ENCODE measurements at regions not wholly inside any gene's neighbourhood (a gene's known extent, or its start where the extent isn't known, plus 50 kb on each side); places are given as distances from the start of the nearest gene placed in this dataset.

DNA sequence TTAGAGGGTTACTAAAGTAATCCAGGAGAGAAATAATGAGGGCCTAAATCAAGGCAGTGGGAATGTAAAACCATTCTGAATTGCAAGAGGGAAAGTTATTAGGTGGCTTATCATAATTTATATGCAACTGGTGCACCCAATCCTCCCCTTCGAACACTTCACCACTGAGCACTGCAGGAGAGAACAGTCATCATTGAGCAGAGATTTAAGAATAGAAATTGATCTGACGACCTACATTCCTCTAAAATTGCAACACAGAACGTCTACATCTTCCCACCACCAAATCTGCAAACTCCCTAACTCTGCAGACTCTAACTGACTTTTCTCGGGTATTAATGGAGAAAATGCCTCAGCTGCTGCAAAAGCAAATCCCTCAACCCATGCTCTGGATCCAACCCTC is 138.5 kb upstream of the CDH20 start:
- H3K27ac ChIP-seq (ENCODE audit: low read length) = no peak overlapping the region
- H3K36me3 ChIP-seq (ENCODE audit: control insufficient read depth, insufficient read depth, low read length) = no peaks in the 10 kb centered on the region
- no peaks in the 10 kb centered on the region for H3K9me3 ChIP-seq (replicated peaks; ENCODE audit: control insufficient read depth, low read depth, low read length)
- no peak overlapping the region for H3K4me3 ChIP-seq (ENCODE audit: low read length)
- WGBS (ENCODE audit: insufficient coverage) = 55% methylated on average over 2 of the region's 4 CpGs
- H3K4me1 ChIP-seq (ENCODE audit: control insufficient read depth, insufficient read depth, low read length) = no peaks in the 10 kb centered on the region
- H3K27me3 ChIP-seq (ENCODE audit: control insufficient read depth, insufficient read depth, low read length) = no peaks in the 10 kb centered on the region
- DNase-seq = no peak

DNA sequence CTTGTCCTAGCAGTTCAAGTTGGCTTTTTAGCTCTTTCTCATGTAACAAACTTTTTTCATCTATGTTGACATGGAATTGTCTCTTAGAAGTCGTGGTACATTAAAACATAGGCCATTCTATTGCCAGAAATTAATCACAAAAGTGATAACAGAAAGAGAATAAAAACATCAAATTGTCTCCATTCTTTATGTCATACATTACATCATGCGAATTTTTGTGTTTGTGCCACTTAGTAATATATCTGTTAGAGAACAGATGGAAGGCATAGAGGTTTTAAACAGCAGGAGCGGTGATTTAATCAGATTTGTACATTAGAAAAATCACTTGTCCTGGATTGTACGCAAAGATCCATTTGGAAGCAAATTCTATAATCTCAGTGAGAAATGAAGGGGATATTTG is 136.5 kb upstream of the CDH20 start:
- no peaks in the 10 kb centered on the region for H3K27me3 ChIP-seq (ENCODE audit: control insufficient read depth, insufficient read depth, low read length)
- no peaks in the 10 kb centered on the region for H3K9me3 ChIP-seq (replicated peaks; ENCODE audit: control insufficient read depth, low read depth, low read length)
- no peak overlapping the region for H3K27ac ChIP-seq (ENCODE audit: low read length)
- no peaks in the 10 kb centered on the region for H3K4me1 ChIP-seq (ENCODE audit: control insufficient read depth, insufficient read depth, low read length)
- no CpG with 5 or more reads among the region's 4 CpGs for WGBS (ENCODE audit: insufficient coverage)
- no peak overlapping the region for H3K4me3 ChIP-seq (ENCODE audit: low read length)
- DNase-seq = peak; percentile 24
- H3K36me3 ChIP-seq (ENCODE audit: control insufficient read depth, insufficient read depth, low read length) = no peaks in the 10 kb centered on the region

DNA sequence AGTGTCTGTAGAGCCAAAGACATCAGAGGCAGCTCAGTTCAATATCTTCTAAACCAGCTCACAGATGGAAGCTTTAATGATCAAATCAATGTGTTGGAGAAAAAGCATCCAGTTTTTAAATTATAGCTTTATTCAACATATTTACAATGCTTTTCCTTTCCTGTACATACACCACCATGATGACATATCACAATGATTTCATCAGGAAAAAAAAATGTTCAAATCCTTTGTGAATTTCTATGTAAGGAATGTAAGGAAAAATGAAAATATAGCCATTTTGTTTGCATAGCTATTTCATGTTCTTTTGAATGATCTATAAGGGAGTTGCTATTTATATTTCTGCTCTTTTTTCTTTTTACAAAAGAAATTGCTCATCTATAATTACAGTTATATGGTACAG is 134.7 kb upstream of the CDH20 start:
- peaks cover 2% of the 10 kb centered on the region for H3K4me1 ChIP-seq (ENCODE audit: control insufficient read depth, insufficient read depth, low read length)
- no peak overlapping the region for H3K27ac ChIP-seq (ENCODE audit: low read length)
- H3K9me3 ChIP-seq (replicated peaks; ENCODE audit: control insufficient read depth, low read depth, low read length) = no peaks in the 10 kb centered on the region
- no peak overlapping the region for H3K4me3 ChIP-seq (ENCODE audit: low read length)
- H3K27me3 ChIP-seq (ENCODE audit: control insufficient read depth, insufficient read depth, low read length) = no peaks in the 10 kb centered on the region
- H3K36me3 ChIP-seq (ENCODE audit: control insufficient read depth, insufficient read depth, low read length) = no peaks in the 10 kb centered on the region
- peak; percentile 54 for DNase-seq

DNA sequence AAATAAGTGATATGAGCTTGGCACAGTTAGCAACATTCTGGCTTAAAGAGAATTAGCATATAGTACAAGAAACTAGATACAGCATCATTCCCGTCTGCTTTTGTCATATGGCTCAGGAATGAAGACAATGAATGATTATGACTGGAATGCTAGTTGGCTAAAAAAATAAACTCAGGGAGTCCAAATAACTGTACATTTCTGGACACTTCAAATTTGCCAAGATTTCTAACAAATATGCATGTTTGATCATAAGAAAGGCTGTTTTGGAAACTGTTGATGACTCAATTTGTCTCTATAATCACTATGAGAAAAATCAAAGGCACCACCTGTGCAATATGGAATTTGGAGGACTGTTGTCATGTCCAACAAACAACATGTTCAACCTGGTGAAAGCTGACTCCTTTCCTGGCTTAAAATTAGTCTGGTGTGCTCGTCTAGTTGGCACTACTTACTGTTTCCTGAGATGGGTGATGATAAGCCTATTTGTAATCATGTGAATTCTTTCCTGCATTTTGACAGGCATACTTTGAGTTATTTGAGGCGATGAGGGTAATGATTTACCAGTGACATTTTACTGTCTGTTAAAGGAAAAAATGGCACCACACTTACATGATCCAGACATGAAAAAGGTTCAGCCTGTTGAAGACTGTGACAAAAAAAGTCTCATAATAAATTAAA is 133.9 kb upstream of the CDH20 start:
- Histone ChIP-seq H3K4me3 (ENCODE audit: low read length) (no peak overlapping the region), H3K27ac (ENCODE audit: low read length) (no peak overlapping the region), H3K4me1 (ENCODE audit: control insufficient read depth, insufficient read depth, low read length) (peaks cover 2% of the 10 kb centered on the region), H3K27me3 (ENCODE audit: control insufficient read depth, insufficient read depth, low read length) (no peaks in the 10 kb centered on the region), H3K36me3 (ENCODE audit: control insufficient read depth, insufficient read depth, low read length) (no peaks in the 10 kb centered on the region), H3K9me3 (replicated peaks; ENCODE audit: control insufficient read depth, low read depth, low read length) (no peaks in the 10 kb centered on the region)
- DNase-seq = peak; percentile 82
- no CpG with 5 or more reads among the region's 3 CpGs for WGBS (ENCODE audit: insufficient coverage)

DNA sequence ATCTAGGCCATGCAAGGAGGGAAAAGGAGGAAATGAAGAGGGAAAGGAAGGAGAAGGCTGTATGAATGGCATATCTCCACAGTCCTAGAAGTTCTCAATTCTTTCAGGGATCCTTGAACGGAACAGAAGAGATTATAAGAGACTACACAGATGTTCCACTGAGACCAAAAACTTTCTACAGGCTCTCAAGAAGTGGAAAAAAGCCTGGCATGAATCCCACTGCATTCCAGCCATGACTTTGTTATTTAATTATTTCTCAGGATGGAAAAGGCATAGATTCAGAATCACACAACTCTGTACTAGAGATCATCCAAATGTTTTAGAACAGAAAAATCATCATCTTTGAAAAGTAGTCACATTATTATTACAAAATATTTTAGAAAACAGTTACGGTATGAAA is 131.7 kb upstream of the CDH20 start:
- Histone ChIP-seq H3K36me3 (ENCODE audit: control insufficient read depth, insufficient read depth, low read length) (no peaks in the 10 kb centered on the region), H3K9me3 (replicated peaks; ENCODE audit: control insufficient read depth, low read depth, low read length) (no peaks in the 10 kb centered on the region), H3K4me3 (ENCODE audit: low read length) (no peak overlapping the region), H3K27ac (ENCODE audit: low read length) (no peak overlapping the region), H3K27me3 (ENCODE audit: control insufficient read depth, insufficient read depth, low read length) (no peaks in the 10 kb centered on the region), H3K4me1 (ENCODE audit: control insufficient read depth, insufficient read depth, low read length) (peaks cover 2% of the 10 kb centered on the region)
- DNase-seq = peak; percentile 90
- no CpG with 5 or more reads among the region's 2 CpGs for WGBS (ENCODE audit: insufficient coverage)

DNA sequence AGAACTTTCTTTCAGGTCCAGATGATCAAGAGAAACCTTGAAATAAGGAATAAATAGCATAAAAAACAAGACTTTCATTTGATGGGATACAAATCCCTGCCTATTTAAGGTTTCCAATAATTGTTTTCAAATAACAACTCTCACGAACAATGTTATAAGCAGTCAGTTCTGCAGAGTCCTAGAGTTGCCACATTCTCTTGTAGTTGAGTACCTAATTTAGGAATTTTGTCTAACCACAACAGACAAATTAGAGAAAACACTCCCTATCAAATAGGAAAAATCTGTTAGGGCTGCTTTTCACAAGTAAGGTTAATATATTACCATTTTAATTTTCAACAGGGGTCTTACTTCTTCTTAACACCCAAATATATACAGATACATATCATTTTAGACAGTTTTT is 130.1 kb upstream of the CDH20 start:
- Histone ChIP-seq H3K4me3 (ENCODE audit: low read length) (no peak overlapping the region), H3K27me3 (ENCODE audit: control insufficient read depth, insufficient read depth, low read length) (no peaks in the 10 kb centered on the region), H3K9me3 (replicated peaks; ENCODE audit: control insufficient read depth, low read depth, low read length) (no peaks in the 10 kb centered on the region), H3K27ac (ENCODE audit: low read length) (no peak overlapping the region), H3K4me1 (ENCODE audit: control insufficient read depth, insufficient read depth, low read length) (peaks cover 2% of the 10 kb centered on the region), H3K36me3 (ENCODE audit: control insufficient read depth, insufficient read depth, low read length) (no peaks in the 10 kb centered on the region)
- WGBS (ENCODE audit: insufficient coverage) = no CpG with 5 or more reads among the region's 1 CpG
- no peak for DNase-seq

DNA sequence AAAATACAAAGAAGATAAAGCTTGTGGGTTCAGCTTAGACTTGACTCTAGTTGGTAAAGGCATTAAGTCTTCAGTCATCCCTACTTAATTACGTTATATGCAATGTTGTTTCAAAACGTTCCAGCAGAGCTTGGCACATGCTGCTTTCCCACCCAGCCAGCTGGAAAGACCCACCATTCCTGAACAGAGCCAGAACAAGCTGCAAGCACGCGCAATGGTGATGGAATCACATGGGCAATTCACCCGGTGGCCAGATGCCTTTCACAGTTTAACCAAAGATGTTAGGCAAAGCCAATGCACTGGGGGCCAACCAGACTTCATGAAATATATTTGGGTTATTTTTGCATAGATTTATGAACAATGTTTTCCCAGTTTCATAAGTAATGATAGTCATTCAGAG is 123.4 kb upstream of the CDH20 start:
- WGBS (ENCODE audit: insufficient coverage) = 36% methylated on average over 4 of the region's 5 CpGs
- DNase-seq = peak; percentile 86
- H3K9me3 ChIP-seq (replicated peaks; ENCODE audit: control insufficient read depth, low read depth, low read length) = no peaks in the 10 kb centered on the region

DNA sequence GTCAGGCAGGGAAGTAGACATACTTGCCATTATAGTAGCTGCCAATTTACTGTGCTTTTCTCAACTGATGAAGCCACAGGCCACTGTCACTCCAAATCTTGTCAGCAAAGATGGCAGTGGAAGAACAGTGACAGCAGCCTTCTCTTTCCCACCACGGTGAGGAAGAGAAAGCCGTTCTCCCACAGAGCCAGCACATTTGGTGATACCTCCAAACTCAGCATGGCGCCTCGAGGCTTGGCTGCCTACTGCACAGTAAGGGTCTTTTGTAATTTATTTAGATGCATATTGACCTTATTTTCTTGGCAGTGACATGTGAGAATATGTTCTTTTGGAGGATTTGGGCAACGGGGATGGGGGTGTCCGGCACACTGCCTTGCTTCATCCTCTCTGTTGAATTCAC is 117.2 kb upstream of the CDH20 start:
- DNase-seq = no peak
- H3K4me1 ChIP-seq (ENCODE audit: control insufficient read depth, insufficient read depth, low read length) = peaks cover 3% of the 10 kb centered on the region
- 60% methylated on average over 1 of the region's 6 CpGs for WGBS (ENCODE audit: insufficient coverage)
- no peaks in the 10 kb centered on the region for H3K9me3 ChIP-seq (replicated peaks; ENCODE audit: control insufficient read depth, low read depth, low read length)
- H3K27me3 ChIP-seq (ENCODE audit: control insufficient read depth, insufficient read depth, low read length) = no peaks in the 10 kb centered on the region
- no peak overlapping the region for H3K4me3 ChIP-seq (ENCODE audit: low read length)
- H3K36me3 ChIP-seq (ENCODE audit: control insufficient read depth, insufficient read depth, low read length) = no peaks in the 10 kb centered on the region
- H3K27ac ChIP-seq (ENCODE audit: low read length) = no peak overlapping the region

More for the DNA sequence above, 123.4 kb upstream of the CDH20 start:
- Histone ChIP-seq H3K27ac (ENCODE audit: low read length) (no peak overlapping the region), H3K4me3 (ENCODE audit: low read length) (no peak overlapping the region), H3K27me3 (ENCODE audit: control insufficient read depth, insufficient read depth, low read length) (no peaks in the 10 kb centered on the region), H3K4me1 (ENCODE audit: control insufficient read depth, insufficient read depth, low read length) (peaks cover 2% of the 10 kb centered on the region), H3K36me3 (ENCODE audit: control insufficient read depth, insufficient read depth, low read length) (no peaks in the 10 kb centered on the region)

DNA sequence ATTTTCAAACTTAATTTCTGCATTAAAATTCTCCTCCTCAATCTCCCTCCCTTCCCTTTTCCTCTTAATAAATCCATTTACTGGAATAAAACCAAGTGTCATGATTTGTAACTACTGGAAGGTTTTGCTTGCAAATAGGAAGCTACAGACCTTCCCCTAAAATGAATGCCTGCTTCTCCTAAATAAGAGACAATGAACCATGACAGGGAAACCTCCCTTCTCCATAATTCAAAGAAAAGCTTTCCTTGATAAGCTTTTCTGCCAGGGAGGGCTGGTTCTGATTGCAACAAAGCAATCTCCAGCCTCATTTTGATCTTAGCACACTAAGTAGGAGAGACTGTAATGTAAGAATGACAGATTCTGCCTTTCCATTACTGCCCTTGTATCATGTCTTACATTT is 111.0 kb upstream of the CDH20 start:
- no peaks in the 10 kb centered on the region for H3K4me1 ChIP-seq (ENCODE audit: control insufficient read depth, insufficient read depth, low read length)

DNA sequence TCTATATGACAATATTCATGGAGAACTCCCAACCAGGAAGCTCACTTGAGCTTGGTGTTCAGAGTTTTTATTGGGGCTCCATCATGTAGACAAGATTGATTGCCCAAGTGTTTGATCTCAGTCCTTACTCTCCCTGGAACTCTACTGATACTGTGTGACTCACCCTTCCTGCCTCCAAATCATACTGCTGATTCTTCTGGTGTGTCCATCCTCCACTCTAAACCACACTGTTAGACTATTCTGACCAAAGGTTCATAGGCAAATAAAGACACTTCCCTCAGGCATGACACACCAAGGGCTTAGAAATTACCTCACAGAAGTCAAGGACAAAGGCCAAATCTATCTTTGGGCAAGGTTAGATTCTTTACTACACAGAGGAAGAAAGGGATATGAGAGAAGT is 107.9 kb upstream of the CDH20 start:
- H3K9me3 ChIP-seq (replicated peaks; ENCODE audit: control insufficient read depth, low read depth, low read length) = no peaks in the 10 kb centered on the region
- H3K27ac ChIP-seq (ENCODE audit: low read length) = no peak overlapping the region
- H3K4me1 ChIP-seq (ENCODE audit: control insufficient read depth, insufficient read depth, low read length) = no peaks in the 10 kb centered on the region
- H3K4me3 ChIP-seq (ENCODE audit: low read length) = no peak overlapping the region
- no peaks in the 10 kb centered on the region for H3K36me3 ChIP-seq (ENCODE audit: control insufficient read depth, insufficient read depth, low read length)
- DNase-seq = no peak
- no peaks in the 10 kb centered on the region for H3K27me3 ChIP-seq (ENCODE audit: control insufficient read depth, insufficient read depth, low read length)

More for the DNA sequence above, 111.0 kb upstream of the CDH20 start:
- DNase-seq = no peak
- no peak overlapping the region for H3K4me3 ChIP-seq (ENCODE audit: low read length)
- H3K36me3 ChIP-seq (ENCODE audit: control insufficient read depth, insufficient read depth, low read length) = no peaks in the 10 kb centered on the region
- no peaks in the 10 kb centered on the region for H3K9me3 ChIP-seq (replicated peaks; ENCODE audit: control insufficient read depth, low read depth, low read length)
- H3K27ac ChIP-seq (ENCODE audit: low read length) = no peak overlapping the region
- no peaks in the 10 kb centered on the region for H3K27me3 ChIP-seq (ENCODE audit: control insufficient read depth, insufficient read depth, low read length)

DNA sequence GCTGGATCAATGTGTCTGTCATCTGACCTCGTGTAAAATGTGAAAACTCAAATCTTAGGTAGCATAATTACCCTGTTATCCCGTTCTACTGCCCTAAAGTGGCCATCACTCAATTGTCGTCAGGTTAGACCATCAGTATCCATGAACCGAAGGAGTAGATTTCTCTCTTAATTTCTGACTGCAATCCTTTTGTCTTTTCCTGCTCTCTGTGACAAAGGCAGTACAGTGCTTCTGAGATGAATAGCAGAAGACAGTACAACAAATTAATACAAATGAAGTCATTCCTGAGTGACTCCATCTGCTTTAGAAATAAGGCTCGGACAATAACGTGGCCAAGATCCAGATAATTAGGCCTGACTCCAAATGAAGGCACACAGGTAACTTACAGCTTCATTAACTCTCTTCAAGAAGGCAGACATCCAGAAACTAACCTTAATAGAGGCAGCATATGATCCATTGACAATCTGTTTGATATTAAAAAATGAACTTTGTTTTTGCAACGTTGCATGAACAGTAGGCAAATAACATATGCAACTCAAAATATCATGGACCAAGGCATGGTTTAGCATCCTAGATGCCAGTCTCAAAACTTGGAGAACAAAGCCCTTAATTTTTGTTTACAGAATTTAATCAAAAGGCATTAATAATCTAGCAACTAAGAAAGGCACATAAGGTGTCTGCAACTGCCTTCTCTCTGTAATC is 96.7 kb upstream of the CDH20 start:
- Histone ChIP-seq H3K36me3 (ENCODE audit: control insufficient read depth, insufficient read depth, low read length) (no peaks in the 10 kb centered on the region), H3K9me3 (replicated peaks; ENCODE audit: control insufficient read depth, low read depth, low read length) (peaks cover 3% of the 10 kb centered on the region), H3K27me3 (ENCODE audit: control insufficient read depth, insufficient read depth, low read length) (no peaks in the 10 kb centered on the region), H3K4me1 (ENCODE audit: control insufficient read depth, insufficient read depth, low read length) (no peaks in the 10 kb centered on the region), H3K27ac (ENCODE audit: low read length) (no peak overlapping the region), H3K4me3 (ENCODE audit: low read length) (no peak overlapping the region)
- WGBS (ENCODE audit: insufficient coverage) = 71% methylated on average over 4 of the region's 7 CpGs
- DNase-seq = no peak

Measured in muscle of leg (tissue), 3 donors.